Colonic mucosa (tissue), 4 donors: ENCODE measurements at regions not wholly inside any gene's neighbourhood (a gene's known extent, or its start where the extent isn't known, plus 50 kb on each side); places are given as distances from the start of the nearest gene placed in this dataset.

Experiments used
- DNase-seq: peaks from one replicate; pipeline ENCODE4 v3.0.0-alpha.2; 2020
- H3K27ac ChIP-seq: fragments of 200-600 bp; one replicate; pipeline ENCODE4 v1.8.0; 2021
- H3K27me3 ChIP-seq: fragments of 200-600 bp; one replicate; pipeline ENCODE4 v1.8.0; 2021
- H3K36me3 ChIP-seq: fragments of 200-600 bp; one replicate; pipeline ENCODE4 v1.8.0; 2021
- H3K4me1 ChIP-seq: fragments of 200-600 bp; one replicate; pipeline ENCODE4 v1.8.0; 2021; ENCODE audit warnings: mild to moderate bottlenecking
- H3K4me3 ChIP-seq: fragments of 200-600 bp; one replicate; pipeline ENCODE4 v1.8.0; 2021
- H3K9ac ChIP-seq, 2 donors: one replicate each; pipeline ENCODE4 v1.7.0; 2013; ENCODE audit warnings: control low read depth in 2 of 2, low read depth in 2 of 2, low read length in 2 of 2
- H3K9me3 ChIP-seq: fragments of 200-600 bp; one replicate; pipeline ENCODE4 v1.8.0; 2021
- CTCF ChIP-seq: fragments of 200-600 bp; IDR thresholded peaks from one replicate; pipeline ENCODE4 v1.8.0; 2022; ENCODE audit warnings: antibody characterized with exemption, mild to moderate bottlenecking
- intact Hi-C: fragments of 100-400 bp; cut with DNase I; formaldehyde crosslinking; loops from one replicate; pipeline ENCODE4 v1.14.1; 2022
- donor health status: healthy.
- donor health status: DM: no; HTN: no; CAD: no.
- donor health status: DM: no; HTN: no; CAD: no.

- no peak for DNase-seq
- Histone ChIP-seq H3K27ac (no peak overlapping the region), H3K36me3 (no peaks in the 10 kb centered on the region), H3K27me3 (no peaks in the 10 kb centered on the region), H3K4me3 (no peak overlapping the region), H3K9me3 (no peaks in the 10 kb centered on the region), H3K4me1 (no peaks in the 10 kb centered on the region), H3K9ac (no peak overlapping the region)
- intact Hi-C loops: no loop called here
- TF ChIP-seq CTCF: no peak
Observed at GRCh38 chr3:61334783-61335182, 83.5 kb upstream of the FHIT start.

GRCh38 chr3:61340931-61341461, 89.7 kb upstream of the FHIT start:
- Histone ChIP-seq H3K27ac (no peak overlapping the region), H3K9ac (no peak overlapping the region), H3K27me3 (no peaks in the 10 kb centered on the region), H3K4me1 (no peaks in the 10 kb centered on the region), H3K9me3 (no peaks in the 10 kb centered on the region), H3K36me3 (no peaks in the 10 kb centered on the region), H3K4me3 (no peak overlapping the region)
- no peak for TF ChIP-seq CTCF
- intact Hi-C loops: no loop called here
- no peak for DNase-seq

GRCh38 chr3:61343543-61343942, 92.3 kb upstream of the FHIT start:
- no peak for DNase-seq
- H3K9me3 ChIP-seq: no peaks in the 10 kb centered on the region
- no peaks in the 10 kb centered on the region for H3K27me3 ChIP-seq
- no peak overlapping the region for H3K4me3 ChIP-seq
- no peaks in the 10 kb centered on the region for H3K36me3 ChIP-seq
- no peak overlapping the region for H3K27ac ChIP-seq
- no peak overlapping the region for H3K9ac ChIP-seq
- intact Hi-C loops: no loop called here
- no peak for TF ChIP-seq CTCF
- H3K4me1 ChIP-seq: no peaks in the 10 kb centered on the region

GRCh38 chr3:61345020-61345419, 93.8 kb upstream of the FHIT start:
- intact Hi-C loops: no loop called here
- H3K9ac ChIP-seq: no peak overlapping the region

GRCh38 chr3:61347981-61348380, 96.7 kb upstream of the FHIT start:
- Histone ChIP-seq H3K4me3 (no peak overlapping the region), H3K9ac (no peak overlapping the region), H3K4me1 (no peaks in the 10 kb centered on the region), H3K9me3 (no peaks in the 10 kb centered on the region), H3K36me3 (no peaks in the 10 kb centered on the region), H3K27ac (no peak overlapping the region), H3K27me3 (no peaks in the 10 kb centered on the region)
- no peak for TF ChIP-seq CTCF
- intact Hi-C loops: no loop called here
- no peak for DNase-seq

More at GRCh38 chr3:61345020-61345419, 93.8 kb upstream of the FHIT start:
- no peaks in the 10 kb centered on the region for H3K36me3 ChIP-seq
- DNase-seq: no peak
- no peaks in the 10 kb centered on the region for H3K9me3 ChIP-seq
- no peak for TF ChIP-seq CTCF
- no peak overlapping the region for H3K27ac ChIP-seq
- no peaks in the 10 kb centered on the region for H3K4me1 ChIP-seq
- no peak overlapping the region for H3K4me3 ChIP-seq
- no peaks in the 10 kb centered on the region for H3K27me3 ChIP-seq

GRCh38 chr3:61349717-61350116, 98.5 kb upstream of the FHIT start:
- no peaks in the 10 kb centered on the region for H3K4me1 ChIP-seq
- no peaks in the 10 kb centered on the region for H3K27me3 ChIP-seq
- no peaks in the 10 kb centered on the region for H3K9me3 ChIP-seq
- no peak overlapping the region for H3K4me3 ChIP-seq
- no peaks in the 10 kb centered on the region for H3K36me3 ChIP-seq
- no peak for DNase-seq
- intact Hi-C loops: no loop called here
- TF ChIP-seq CTCF: no peak
- H3K9ac ChIP-seq: no peak overlapping the region
- H3K27ac ChIP-seq: no peak overlapping the region
